ENCODE measurements at regions not wholly inside any gene's neighbourhood (a gene's known extent, or its start where the extent isn't known, plus 50 kb on each side); places are given as distances from the start of the nearest gene placed in this dataset.

- TF ChIP-seq POLR2A (IDR thresholded peaks at IDR 0.05) (no peak), CTCF (IDR thresholded peaks at IDR 0.05) (no peak)
Observed at GRCh38 chr5:139744471-139745131, 51.0 kb upstream of the PSD2 start.

Data from right lobe of liver (tissue), 4 donors.